Medulla oblongata (tissue), 1 donor: ENCODE measurements at regions not wholly inside any gene's neighbourhood (a gene's known extent, or its start where the extent isn't known, plus 50 kb on each side); places are given as distances from the start of the nearest gene placed in this dataset.
A peak's percentile ranks its signal among the peaks of the same experiment; 100 is the strongest.

ENCODE experiments used
- DNase-seq: peaks from one replicate; pipeline ENCODE4 v3.0.0-alpha.2; 2015; ENCODE audit errors: extremely low spot score

GRCh38 chr18:46321955-46322354 is 217.8 kb downstream of the HAUS1 start:
- DNase-seq = no peak

- DNase-seq = no peak
Measured at GRCh38 chr18:46322411-46322891, 218.3 kb downstream of the HAUS1 start.

- DNase-seq = no peak
Measured at GRCh38 chr18:46322941-46323340, 218.8 kb downstream of the HAUS1 start.

- DNase-seq = peak; percentile 33
Measured at GRCh38 chr18:46324087-46324955, 220.1 kb downstream of the HAUS1 start.

- no peak for DNase-seq
Measured at GRCh38 chr18:46325895-46326294, 221.7 kb downstream of the HAUS1 start.

- no peak for DNase-seq
Measured at GRCh38 chr18:46329736-46330246, 225.6 kb downstream of the HAUS1 start.

GRCh38 chr18:46331316-46331715 is 227.1 kb downstream of the HAUS1 start:
- DNase-seq = no peak

- no peak for DNase-seq
Measured at GRCh38 chr18:46332286-46332801, 228.2 kb downstream of the HAUS1 start.

- DNase-seq = no peak
Measured at GRCh38 chr18:46332921-46333341, 228.7 kb downstream of the HAUS1 start.

GRCh38 chr18:46333431-46334135 is 229.4 kb downstream of the HAUS1 start:
- DNase-seq = peak; percentile 13

GRCh38 chr18:46334868-46335281 is 230.7 kb downstream of the HAUS1 start:
- no peak for DNase-seq

- DNase-seq = no peak
Measured at GRCh38 chr18:46335534-46336101, 231.4 kb downstream of the HAUS1 start.

GRCh38 chr18:46336278-46337111 is 232.3 kb downstream of the HAUS1 start:
- DNase-seq = no peak

GRCh38 chr18:46337271-46337670 is 233.1 kb downstream of the HAUS1 start:
- DNase-seq = no peak

GRCh38 chr18:46338205-46338604 is 234.0 kb downstream of the HAUS1 start:
- DNase-seq = no peak

- peak; percentile 6 for DNase-seq
Measured at GRCh38 chr18:46338766-46339165, 234.6 kb downstream of the HAUS1 start.

GRCh38 chr18:46340716-46341115 is 236.5 kb downstream of the HAUS1 start:
- no peak for DNase-seq

- no peak for DNase-seq
Measured at GRCh38 chr18:46341986-46342525, 237.9 kb downstream of the HAUS1 start.

GRCh38 chr18:46343456-46343855 is 239.3 kb downstream of the HAUS1 start:
- no peak for DNase-seq

GRCh38 chr18:46343931-46344372 is 239.8 kb downstream of the HAUS1 start:
- no peak for DNase-seq
